ENCODE measurements at regions not wholly inside any gene's neighbourhood (a gene's known extent, or its start where the extent isn't known, plus 50 kb on each side); places are given as distances from the start of the nearest gene placed in this dataset.
A peak's percentile ranks its signal among the peaks of the same experiment; 100 is the strongest.

- peak overlapping the region; percentile 6; the same call in 1 of the 2 replicates for H2AFZ ChIP-seq (ENCODE audit: low read length)
- H2BK20ac ChIP-seq (ENCODE audit: low read length), result no peak overlapping the region
- H3K14ac ChIP-seq (ENCODE audit: insufficient read length), result no peak overlapping the region
- no peak overlapping the region for H3K4me2 ChIP-seq (ENCODE audit: insufficient read depth in 1 of 2, low read depth in 2 of 2, low read length in 2 of 2)
- H3K9me3 ChIP-seq (ENCODE audit: insufficient read depth in 2 of 2, low read depth in 1 of 2, low read length in 1 of 2), result no peaks in the 10 kb centered on the region
- no peak overlapping the region for H2BK12ac ChIP-seq (ENCODE audit: low read depth, low read length)
- no peaks in the 10 kb centered on the region for H3K79me2 ChIP-seq (ENCODE audit: control insufficient read depth in 1 of 2, insufficient read depth in 2 of 2, low read length in 2 of 2)
- H3K18ac ChIP-seq (ENCODE audit: extremely low read depth, low read length), result no peak overlapping the region
- H4K91ac ChIP-seq (replicated peaks; ENCODE audit: insufficient read length, low read length), result no peak overlapping the region
- H2BK15ac ChIP-seq (ENCODE audit: low read length), result no peak overlapping the region
- H3K4me1 ChIP-seq (replicated peaks in 1 of 4; ENCODE audit: control insufficient read depth in 3 of 4, insufficient read depth in 4 of 4, low read length in 3 of 4), result no peaks in the 10 kb centered on the region
- no peak overlapping the region for H2BK120ac ChIP-seq (replicated peaks; ENCODE audit: low read depth, low read length)
- H3K27me3 ChIP-seq (replicated peaks in 1 of 4; ENCODE audit: control insufficient read depth in 3 of 4, extremely low read depth in 1 of 4, insufficient read depth in 3 of 4, low read length in 3 of 4), result no peaks in the 10 kb centered on the region
- POLR2A ChIA-PET (ENCODE audit: partially characterized antibody), result no interaction called here
- no peak overlapping the region for H3K4ac ChIP-seq (replicated peaks; ENCODE audit: insufficient read length, low read depth, low read length)
- H4K5ac ChIP-seq (ENCODE audit: insufficient read length, low read depth, low read length), result no peak overlapping the region
- no peaks in the 10 kb centered on the region for H3K36me3 ChIP-seq (ENCODE audit: control insufficient read depth in 2 of 4, insufficient read depth in 4 of 4, low read length in 3 of 4)
- H3K56ac ChIP-seq (replicated peaks; ENCODE audit: insufficient read length, low read depth, low read length), result no peak overlapping the region
- no peaks in the 10 kb centered on the region for H4K20me1 ChIP-seq (replicated peaks in 1 of 2; ENCODE audit: control insufficient read depth in 1 of 2, insufficient read depth in 2 of 2, low read length in 2 of 2)
- H3K79me1 ChIP-seq (ENCODE audit: low read depth, low read length), result no peaks in the 10 kb centered on the region
- no peak overlapping the region for H2AK5ac ChIP-seq (ENCODE audit: low read depth, low read length)
- CTCF ChIA-PET (ENCODE audit: partially characterized antibody), result no interaction called here
- DNase-seq (ENCODE audit: low read depth in 1 of 2, low spot score in 2 of 2) (no peak), FAIRE-seq (no peak)
- no peak overlapping the region for H3K27ac ChIP-seq (ENCODE audit: low read depth, low read length)
- H3K23ac ChIP-seq (ENCODE audit: insufficient read length), result no peak overlapping the region
- H3K9ac ChIP-seq (replicated peaks in 1 of 4; ENCODE audit: extremely low read depth in 1 of 4, low read depth in 3 of 4, low read length in 3 of 4), result no peak overlapping the region
- no peak overlapping the region for H2BK5ac ChIP-seq (ENCODE audit: low read depth, low read length)
- no peak overlapping the region for H4K8ac ChIP-seq (ENCODE audit: extremely low read depth, insufficient read depth, low read length)
- TF ChIP-seq CEBPB (IDR thresholded peaks at IDR 0.05; ENCODE audit: low read depth, low read length), result 0 out of 2 replicates have a peak, but pooled peaks have one; percentile 26
- no peak for TF ChIP-seq MAX (IDR thresholded peaks at IDR 0.05)
- H3K4me3 ChIP-seq (ENCODE audit: extremely low read depth in 1 of 4, insufficient read depth in 2 of 4, low read depth in 3 of 4, low read length in 4 of 4), result no peak overlapping the region
- no peaks in the 10 kb centered on the region for H3K23me2 ChIP-seq (ENCODE audit: low read depth, low read length)
Observed at GRCh38 chr6:67986694-67987232, 648.3 kb upstream of the ADGRB3 start.

All from H1 (cell line).